IgD-negative memory B cell (primary cell): ENCODE measurements at regions not wholly inside any gene's neighbourhood (a gene's known extent, or its start where the extent isn't known, plus 50 kb on each side); places are given as distances from the start of the nearest gene placed in this dataset.
"Not testable (repeated sequence)": the region's sequence is repeated elsewhere in the genome, so short reads cannot be mapped to it uniquely, and the experiment has no call there.

ENCODE experiments used
- H3K27ac Mint-ChIP-seq, 3 donors: one replicate each; pipeline ENCODE4 v1.8.0; 2020 to 2022; ENCODE audit warnings: mild to moderate bottlenecking in 3 of 3, mixed read lengths in 3 of 3, moderate library complexity in 1 of 3
- H3K27me3 Mint-ChIP-seq: one replicate; pipeline ENCODE4 v1.8.0; 2021; ENCODE audit warnings: mixed read lengths
- H3K36me3 Mint-ChIP-seq: one replicate; pipeline ENCODE4 v1.8.0; 2020; ENCODE audit warnings: mild to moderate bottlenecking, mixed read lengths
- H3K4me1 Mint-ChIP-seq, 3 donors: one replicate each; pipeline ENCODE4 v1.8.0; 2020 to 2022; ENCODE audit warnings: mixed read lengths in 3 of 3, mild to moderate bottlenecking in 1 of 3
- H3K4me3 Mint-ChIP-seq, 4 donors: one replicate each; pipeline ENCODE4 v1.8.0; 2020 to 2022; ENCODE audit warnings: mild to moderate bottlenecking in 4 of 4, mixed read lengths in 4 of 4, moderate library complexity in 3 of 4
- H3K9me3 Mint-ChIP-seq, 3 donors: one replicate each; pipeline ENCODE4 v1.8.0; 2020 to 2021; ENCODE audit warnings: mixed read lengths in 3 of 3, mild to moderate bottlenecking in 1 of 3

GRCh38 chr1:171397851-171398469 is 84.0 kb downstream of the FMO4 start:
- H3K36me3 Mint-ChIP-seq, result peaks cover 2% of the 10 kb centered on the region
- H3K4me1 Mint-ChIP-seq, result no peaks in the 10 kb centered on the region
- peaks cover 0 to 2% (median 1%) of the 10 kb centered on the region in 3 donors for H3K9me3 Mint-ChIP-seq
- no peak overlapping the region for H3K4me3 Mint-ChIP-seq
- peaks cover 10% of the 10 kb centered on the region for H3K27me3 Mint-ChIP-seq
- no peak overlapping the region for H3K27ac Mint-ChIP-seq

GRCh38 chr1:171403393-171403792 is 81.9 kb upstream of the PRRC2C start:
- peaks cover 4 to 12% (median 4%) of the 10 kb centered on the region in 3 donors for H3K9me3 Mint-ChIP-seq
- H3K27me3 Mint-ChIP-seq, result peaks cover 10% of the 10 kb centered on the region

GRCh38 chr1:171405391-171405714 is 80.0 kb upstream of the PRRC2C start:
- Mint-ChIP-seq H3K9me3 (peaks cover 3 to 10% (median 4%) of the 10 kb centered on the region in 3 donors), H3K27ac (no peak overlapping the region), H3K4me1 (no peaks in the 10 kb centered on the region), H3K27me3 (peaks cover 10% of the 10 kb centered on the region), H3K4me3 (no peak overlapping the region), H3K36me3 (no peaks in the 10 kb centered on the region)

More at GRCh38 chr1:171403393-171403792, 81.9 kb upstream of the PRRC2C start:
- H3K36me3 Mint-ChIP-seq, result peaks cover 2% of the 10 kb centered on the region
- H3K4me3 Mint-ChIP-seq, result no peak overlapping the region
- H3K4me1 Mint-ChIP-seq, result no peaks in the 10 kb centered on the region
- H3K27ac Mint-ChIP-seq, result peak overlapping the region in 1 of 3 donors; percentile 33

GRCh38 chr1:171413557-171413956 is 71.8 kb upstream of the PRRC2C start:
- H3K36me3 Mint-ChIP-seq, H3K27me3 Mint-ChIP-seq, H3K27ac Mint-ChIP-seq, H3K4me3 Mint-ChIP-seq, H3K9me3 Mint-ChIP-seq, H3K4me1 Mint-ChIP-seq: not testable (repeated sequence)

GRCh38 chr1:171418546-171418945 is 66.8 kb upstream of the PRRC2C start:
- no peak overlapping the region for H3K27ac Mint-ChIP-seq
- H3K4me3 Mint-ChIP-seq, result no peak overlapping the region
- H3K4me1 Mint-ChIP-seq, result peaks cover 0 to 3% (median 0%) of the 10 kb centered on the region in 3 donors
- H3K36me3 Mint-ChIP-seq, result peaks cover 7% of the 10 kb centered on the region
- H3K27me3 Mint-ChIP-seq, result peaks cover 2% of the 10 kb centered on the region
- peaks cover 0 to 5% (median 0%) of the 10 kb centered on the region in 3 donors for H3K9me3 Mint-ChIP-seq

- H3K9me3 Mint-ChIP-seq, result peaks cover 0 to 5% (median 0%) of the 10 kb centered on the region in 3 donors
- peaks cover 5% of the 10 kb centered on the region for H3K36me3 Mint-ChIP-seq
- H3K27me3 Mint-ChIP-seq, result peaks cover 2% of the 10 kb centered on the region
- H3K27ac Mint-ChIP-seq, result no peak overlapping the region
- no peak overlapping the region for H3K4me3 Mint-ChIP-seq
- peaks cover 0 to 3% (median 0%) of the 10 kb centered on the region in 3 donors for H3K4me1 Mint-ChIP-seq
These were observed 64.5 kb upstream of the PRRC2C start for GRCh38 chr1:171420810-171421209.

GRCh38 chr1:171421413-171422020 is 63.8 kb upstream of the PRRC2C start:
- Mint-ChIP-seq H3K9me3 (peaks cover 0 to 5% (median 0%) of the 10 kb centered on the region in 3 donors), H3K4me1 (peaks cover 0 to 3% (median 0%) of the 10 kb centered on the region in 3 donors), H3K4me3 (no peak overlapping the region), H3K27ac (no peak overlapping the region), H3K36me3 (peaks cover 5% of the 10 kb centered on the region), H3K27me3 (peaks cover 2% of the 10 kb centered on the region)

GRCh38 chr1:171422511-171422910 is 62.8 kb upstream of the PRRC2C start:
- Mint-ChIP-seq H3K36me3 (no peaks in the 10 kb centered on the region), H3K4me3 (no peak overlapping the region), H3K9me3 (no peaks in the 10 kb centered on the region), H3K27me3 (peaks cover 5% of the 10 kb centered on the region), H3K27ac (no peak overlapping the region), H3K4me1 (peaks cover 0 to 3% (median 0%) of the 10 kb centered on the region in 3 donors)

- peaks cover 0 to under 1% (median 0%) of the 10 kb centered on the region in 3 donors for H3K9me3 Mint-ChIP-seq
- no peak overlapping the region for H3K27ac Mint-ChIP-seq
These were observed 60.8 kb upstream of the PRRC2C start for GRCh38 chr1:171424494-171424893.

GRCh38 chr1:171426645-171427044 is 58.7 kb upstream of the PRRC2C start:
- H3K4me1 Mint-ChIP-seq, result no peaks in the 10 kb centered on the region
- H3K36me3 Mint-ChIP-seq, result no peaks in the 10 kb centered on the region
- H3K27me3 Mint-ChIP-seq, result peaks cover 14% of the 10 kb centered on the region
- H3K4me3 Mint-ChIP-seq, result no peak overlapping the region
- peaks cover 0 to 3% (median 0%) of the 10 kb centered on the region in 3 donors for H3K9me3 Mint-ChIP-seq
- no peak overlapping the region for H3K27ac Mint-ChIP-seq

More at GRCh38 chr1:171424494-171424893, 60.8 kb upstream of the PRRC2C start:
- H3K4me3 Mint-ChIP-seq, result no peak overlapping the region
- H3K27me3 Mint-ChIP-seq, result peaks cover 5% of the 10 kb centered on the region
- H3K4me1 Mint-ChIP-seq, result peaks cover 0 to 3% (median 0%) of the 10 kb centered on the region in 3 donors
- H3K36me3 Mint-ChIP-seq, result no peaks in the 10 kb centered on the region

GRCh38 chr1:171427852-171428471 is 57.4 kb upstream of the PRRC2C start:
- Mint-ChIP-seq H3K4me1 (no peaks in the 10 kb centered on the region), H3K36me3 (no peaks in the 10 kb centered on the region), H3K27me3 (peaks cover 14% of the 10 kb centered on the region), H3K4me3 (no peak overlapping the region), H3K27ac (no peak overlapping the region), H3K9me3 (peaks cover 0 to 3% (median 0%) of the 10 kb centered on the region in 3 donors)

GRCh38 chr1:171429137-171429536 is 56.2 kb upstream of the PRRC2C start:
- H3K9me3 Mint-ChIP-seq, result peaks cover 0 to 3% (median 0%) of the 10 kb centered on the region in 3 donors
- no peak overlapping the region for H3K4me3 Mint-ChIP-seq
- no peak overlapping the region for H3K27ac Mint-ChIP-seq
- H3K4me1 Mint-ChIP-seq, result peaks cover 0 to 1% (median 0%) of the 10 kb centered on the region in 3 donors
- peaks cover 14% of the 10 kb centered on the region for H3K27me3 Mint-ChIP-seq
- H3K36me3 Mint-ChIP-seq, result no peaks in the 10 kb centered on the region

GRCh38 chr1:171431994-171432393 is 53.3 kb upstream of the PRRC2C start:
- H3K9me3 Mint-ChIP-seq, result peaks cover 0 to 3% (median 0%) of the 10 kb centered on the region in 3 donors
- no peak overlapping the region for H3K27ac Mint-ChIP-seq
- H3K4me3 Mint-ChIP-seq, result no peak overlapping the region
- H3K36me3 Mint-ChIP-seq, result no peaks in the 10 kb centered on the region
- H3K27me3 Mint-ChIP-seq, result peaks cover 14% of the 10 kb centered on the region
- peaks cover 0 to 3% (median 1%) of the 10 kb centered on the region in 3 donors for H3K4me1 Mint-ChIP-seq

- Mint-ChIP-seq H3K9me3 (peaks cover 0 to 3% (median 0%) of the 10 kb centered on the region in 3 donors), H3K4me1 (peaks cover 0 to 3% (median 1%) of the 10 kb centered on the region in 3 donors), H3K27ac (no peak overlapping the region), H3K4me3 (no peak overlapping the region), H3K36me3 (no peaks in the 10 kb centered on the region), H3K27me3 (peaks cover 14% of the 10 kb centered on the region)
These were observed 52.9 kb upstream of the PRRC2C start for GRCh38 chr1:171432473-171432872.

GRCh38 chr1:171433451-171433850 is 51.9 kb upstream of the PRRC2C start:
- H3K27me3 Mint-ChIP-seq, result peaks cover 14% of the 10 kb centered on the region
- no peak overlapping the region for H3K4me3 Mint-ChIP-seq
- no peak overlapping the region for H3K27ac Mint-ChIP-seq

More at GRCh38 chr1:171433451-171433850, 51.9 kb upstream of the PRRC2C start:
- Mint-ChIP-seq H3K9me3 (peaks cover 0 to 3% (median 0%) of the 10 kb centered on the region in 3 donors), H3K36me3 (no peaks in the 10 kb centered on the region), H3K4me1 (peaks cover 0 to 3% (median 1%) of the 10 kb centered on the region in 3 donors)
